GM06990 (cell line): ENCODE measurements at regions not wholly inside any gene's neighbourhood (a gene's known extent, or its start where the extent isn't known, plus 50 kb on each side); places are given as distances from the start of the nearest gene placed in this dataset.

Experiments
- DNase-seq: peaks from one replicate; pipeline ENCODE4 v3.0.0-alpha.2; 2011; ENCODE audit not compliant: insufficient read length; ENCODE audit errors: extremely low read depth
- H3K27me3 ChIP-seq: replicated peaks from 2 replicates; pipeline ENCODE4 v1.6.0; 2011; ENCODE audit warnings: low read length; ENCODE audit not compliant: control insufficient read depth, insufficient read depth
- H3K36me3 ChIP-seq: 2 replicates; pipeline ENCODE4 v1.5.1; 2011; ENCODE audit warnings: low read length; ENCODE audit not compliant: control insufficient read depth, insufficient read depth
- H3K4me3 ChIP-seq: replicated peaks from 2 replicates; pipeline ENCODE4 v1.5.1; 2011; ENCODE audit warnings: low read depth, mild to moderate bottlenecking, control low read depth, low read length
- CTCF ChIP-seq: IDR thresholded peaks from 2 replicates; pipeline ENCODE4 v1.5.1; 2011; ENCODE audit warnings: low read length, control low read depth, mild to moderate bottlenecking, inconsistent platforms; ENCODE audit not compliant: insufficient read depth, poor library complexity, severe bottlenecking

GRCh38 chr2:67002618-67003371 is 394.3 kb upstream of the ETAA1 start:
- no peak for TF ChIP-seq CTCF
- no peak for DNase-seq
- H3K36me3 ChIP-seq = no peaks in the 10 kb centered on the region
- H3K27me3 ChIP-seq = no peaks in the 10 kb centered on the region
- no peak overlapping the region for H3K4me3 ChIP-seq

- no peaks in the 10 kb centered on the region for H3K36me3 ChIP-seq
- H3K4me3 ChIP-seq = no peak overlapping the region
- no peak for DNase-seq
- TF ChIP-seq CTCF = no peak
- H3K27me3 ChIP-seq = no peaks in the 10 kb centered on the region
Measured at GRCh38 chr2:67006373-67006960, 390.7 kb upstream of the ETAA1 start.

- no peak for TF ChIP-seq CTCF
- DNase-seq = no peak
- Histone ChIP-seq H3K36me3 (no peaks in the 10 kb centered on the region), H3K27me3 (no peaks in the 10 kb centered on the region), H3K4me3 (no peak overlapping the region)
Measured at GRCh38 chr2:67008155-67008554, 389.0 kb upstream of the ETAA1 start.

- no peaks in the 10 kb centered on the region for H3K27me3 ChIP-seq
- TF ChIP-seq CTCF = no peak
- H3K36me3 ChIP-seq = no peaks in the 10 kb centered on the region
- H3K4me3 ChIP-seq = no peak overlapping the region
- no peak for DNase-seq
Measured at GRCh38 chr2:67012165-67012564, 385.0 kb upstream of the ETAA1 start.

GRCh38 chr2:67013821-67014220 is 383.3 kb upstream of the ETAA1 start:
- H3K4me3 ChIP-seq = no peak overlapping the region
- no peaks in the 10 kb centered on the region for H3K36me3 ChIP-seq
- no peak for DNase-seq
- H3K27me3 ChIP-seq = no peaks in the 10 kb centered on the region
- no peak for TF ChIP-seq CTCF
